Neuronal stem cell (in vitro differentiated cells): ENCODE measurements at regions not wholly inside any gene's neighbourhood (a gene's known extent, or its start where the extent isn't known, plus 50 kb on each side); places are given as distances from the start of the nearest gene placed in this dataset.
"Not testable (repeated sequence)": the region's sequence is repeated elsewhere in the genome, so short reads cannot be mapped to it uniquely, and the experiment has no call there.

Source experiments
- DNase-seq: peaks from one replicate; pipeline ENCODE4 v3.0.0-alpha.2; 2013; ENCODE audit warnings: low spot score
- H2AFZ ChIP-seq: one replicate; pipeline ENCODE4 v1.6.1; 2013; ENCODE audit warnings: mild to moderate bottlenecking, low read length, inconsistent platforms
- H2AK5ac ChIP-seq: 2 replicates; pipeline ENCODE4 v1.6.1; 2013; ENCODE audit warnings: low read depth, mild to moderate bottlenecking, inconsistent platforms, low read length, moderate library complexity, mixed read lengths
- H2BK120ac ChIP-seq: 2 replicates; pipeline ENCODE4 v1.6.1; 2013; ENCODE audit warnings: low read depth, mild to moderate bottlenecking, inconsistent platforms, low read length, moderate library complexity, mixed read lengths
- H2BK12ac ChIP-seq: one replicate; pipeline ENCODE4 v1.6.1; 2013; ENCODE audit warnings: low read length, inconsistent platforms
- H2BK15ac ChIP-seq: 2 replicates; pipeline ENCODE4 v1.6.1; 2013; ENCODE audit warnings: mild to moderate bottlenecking, low read length, inconsistent platforms, mixed read lengths
- H2BK5ac ChIP-seq: one replicate; pipeline ENCODE4 v1.6.1; 2013; ENCODE audit warnings: inconsistent platforms, mild to moderate bottlenecking, low read length, moderate library complexity
- H3K14ac ChIP-seq: one replicate; pipeline ENCODE4 v1.6.1; 2013; ENCODE audit warnings: low read length, inconsistent platforms
- H3K18ac ChIP-seq: 2 replicates; pipeline ENCODE4 v1.6.1; 2013; ENCODE audit warnings: low read length, inconsistent platforms
- H3K23ac ChIP-seq: 2 replicates; pipeline ENCODE4 v1.6.1; 2013; ENCODE audit warnings: low read depth, mild to moderate bottlenecking, mixed read lengths, low read length, inconsistent platforms; ENCODE audit not compliant: poor library complexity
- H3K27ac ChIP-seq: replicated peaks from 3 replicates; pipeline ENCODE4 v1.5.1; 2013; ENCODE audit warnings: low read length, inconsistent platforms
- H3K27me3 ChIP-seq, 3 experiments: 2 replicates each; pipeline ENCODE4 v1.6.1; 2013; ENCODE audit warnings: low read length in 3 of 3, mild to moderate bottlenecking in 2 of 3, inconsistent platforms in 1 of 3, low read depth in 1 of 3, mixed read lengths in 1 of 3, moderate library complexity in 1 of 3; ENCODE audit not compliant: control insufficient read depth in 3 of 3, insufficient read depth in 3 of 3
- H3K36me3 ChIP-seq, 2 donors: replicated peaks in 1 of 2; 2 replicates each; pipeline ENCODE4 v1.6.1; 2013; ENCODE audit warnings: low read length in 2 of 2; ENCODE audit not compliant: control insufficient read depth in 2 of 2, insufficient read depth in 2 of 2
- H3K4ac ChIP-seq: 2 replicates; pipeline ENCODE4 v1.6.1; 2013; ENCODE audit warnings: inconsistent platforms, mild to moderate bottlenecking, low read length, moderate library complexity
- H3K4me1 ChIP-seq, 2 donors: 1 replicate in 1 of 2; 2 replicates in 1 of 2; pipeline ENCODE4 v1.6.1; 2013; ENCODE audit warnings: low read length in 2 of 2, low read depth in 1 of 2; ENCODE audit not compliant: control insufficient read depth in 2 of 2, insufficient read depth in 1 of 2
- H3K4me2 ChIP-seq: one replicate; pipeline ENCODE4 v1.6.1; 2013; ENCODE audit warnings: mild to moderate bottlenecking, low read length, inconsistent platforms; ENCODE audit not compliant: insufficient read depth, poor library complexity, severe bottlenecking
- H3K4me3 ChIP-seq, 2 donors: 2 replicates each; pipeline ENCODE4 v1.5.1; 2013; ENCODE audit warnings: low read length in 2 of 2, mild to moderate bottlenecking in 2 of 2, inconsistent platforms in 1 of 2, moderate library complexity in 1 of 2
- H3K79me1 ChIP-seq: one replicate; pipeline ENCODE4 v1.6.1; 2013; ENCODE audit warnings: low read depth, mild to moderate bottlenecking, inconsistent platforms, low read length, moderate library complexity
- H3K9ac ChIP-seq: one replicate; pipeline ENCODE4 v1.6.1; 2013; ENCODE audit warnings: mild to moderate bottlenecking, low read depth, low read length, inconsistent platforms; ENCODE audit not compliant: poor library complexity
- H3K9me3 ChIP-seq, 2 donors: replicated peaks in 1 of 2; 2 replicates each; pipeline versions ENCODE3 to v1.6.1; 2013; ENCODE audit warnings: low read length in 2 of 2, mild to moderate bottlenecking in 2 of 2, inconsistent platforms in 1 of 2, low read depth in 1 of 2, mixed read lengths in 1 of 2, moderate library complexity in 1 of 2; ENCODE audit not compliant: control insufficient read depth in 2 of 2, insufficient read depth in 1 of 2
- H4K8ac ChIP-seq: one replicate; pipeline ENCODE4 v1.6.1; 2013; ENCODE audit warnings: low read depth, mild to moderate bottlenecking, inconsistent platforms, low read length, moderate library complexity
- H4K91ac ChIP-seq: one replicate; pipeline ENCODE4 v1.6.1; 2013; ENCODE audit warnings: low read length, low read depth, mild to moderate bottlenecking, inconsistent platforms; ENCODE audit not compliant: poor library complexity
- WGBS, 2 donors: extraction: QIAGEN DNeasy Blood & Tissue Kit; methylation state at CpG; one replicate each; pipeline ENCODE4 v1.1.7; 2013; ENCODE audit warnings: missing lambda C conversion rate in 2 of 2, mixed read lengths in 1 of 2; ENCODE audit not compliant: insufficient read length in 2 of 2, insufficient replicate concordance in 1 of 2; ENCODE audit errors: extremely low coverage in 2 of 2; 5-methylcytosine and 5-hydroxymethylcytosine counted together

- H3K4me3 ChIP-seq, H4K91ac ChIP-seq, H3K18ac ChIP-seq, H3K9me3 ChIP-seq, H3K9ac ChIP-seq, H3K23ac ChIP-seq, H3K27me3 ChIP-seq, DNase-seq, H2AK5ac ChIP-seq, H2BK15ac ChIP-seq, H2BK120ac ChIP-seq, H2AFZ ChIP-seq, H4K8ac ChIP-seq, H3K79me1 ChIP-seq, H3K4me1 ChIP-seq, H2BK12ac ChIP-seq, H3K4me2 ChIP-seq, H3K14ac ChIP-seq, H3K36me3 ChIP-seq, H3K27ac ChIP-seq, H3K4ac ChIP-seq, H2BK5ac ChIP-seq: not testable (repeated sequence)
- no CpG with 5 or more reads among the region's 5 CpGs for WGBS, 2 donors
These were observed 199.9 kb upstream of the IRF2BP2 start for GRCh38 chr1:234809854-234810245.

- no CpG with 5 or more reads among the region's 23 CpGs for WGBS, 2 donors
- not testable (repeated sequence) for H3K14ac ChIP-seq, H2BK12ac ChIP-seq, H3K23ac ChIP-seq, H3K27ac ChIP-seq, H3K18ac ChIP-seq, H3K9ac ChIP-seq, DNase-seq, H3K4ac ChIP-seq, H2AFZ ChIP-seq, H2BK15ac ChIP-seq, H2BK120ac ChIP-seq, H3K27me3 ChIP-seq, H3K4me2 ChIP-seq, H2BK5ac ChIP-seq, H4K91ac ChIP-seq, H3K79me1 ChIP-seq, H2AK5ac ChIP-seq, H3K4me3 ChIP-seq, H4K8ac ChIP-seq, H3K36me3 ChIP-seq, H3K4me1 ChIP-seq, H3K9me3 ChIP-seq
These were observed 199.2 kb upstream of the IRF2BP2 start for GRCh38 chr1:234808943-234809853.

- H2BK15ac ChIP-seq, H3K9me3 ChIP-seq: not testable (repeated sequence)
These were observed 198.5 kb upstream of the IRF2BP2 start for GRCh38 chr1:234808459-234808858.

GRCh38 chr1:234807705-234808104 is 197.7 kb upstream of the IRF2BP2 start:
- not testable (repeated sequence) for H3K4me2 ChIP-seq, H3K27me3 ChIP-seq, H3K4me1 ChIP-seq, H2AFZ ChIP-seq, H3K9ac ChIP-seq, H3K14ac ChIP-seq, H2BK15ac ChIP-seq, H3K4me3 ChIP-seq, H3K4ac ChIP-seq, H4K8ac ChIP-seq, H3K27ac ChIP-seq, H3K79me1 ChIP-seq, H4K91ac ChIP-seq, H2BK5ac ChIP-seq, H3K36me3 ChIP-seq, H2BK12ac ChIP-seq, H2BK120ac ChIP-seq, H3K18ac ChIP-seq, H3K23ac ChIP-seq, DNase-seq, H3K9me3 ChIP-seq, H2AK5ac ChIP-seq
- WGBS, 2 donors, result no CpG with 5 or more reads among the region's 8 CpGs

More at GRCh38 chr1:234808459-234808858, 198.5 kb upstream of the IRF2BP2 start:
- not testable (repeated sequence) for H2AFZ ChIP-seq, H2BK120ac ChIP-seq, DNase-seq, H3K23ac ChIP-seq, H3K4me2 ChIP-seq, H4K91ac ChIP-seq, H3K4ac ChIP-seq, H3K4me3 ChIP-seq, H3K27ac ChIP-seq, H2BK12ac ChIP-seq, H3K9ac ChIP-seq, H3K79me1 ChIP-seq, H3K27me3 ChIP-seq, H3K14ac ChIP-seq, H3K36me3 ChIP-seq, H4K8ac ChIP-seq, H3K18ac ChIP-seq, H2BK5ac ChIP-seq, H3K4me1 ChIP-seq, H2AK5ac ChIP-seq
- no CpG with 5 or more reads among the region's 7 CpGs for WGBS, 2 donors
